H9 (cell line): ENCODE measurements at regions not wholly inside any gene's neighbourhood (a gene's known extent, or its start where the extent isn't known, plus 50 kb on each side); places are given as distances from the start of the nearest gene placed in this dataset.

Experiments used
- DNase-seq: peaks from one replicate; pipeline ENCODE4 v3.0.0-alpha.2; 2017
- H2AFZ ChIP-seq: one replicate; pipeline ENCODE4 v1.6.1; 2013; ENCODE audit warnings: mild to moderate bottlenecking, low read length, control low read depth, moderate library complexity
- H2AK5ac ChIP-seq: 2 replicates; pipeline ENCODE4 v1.6.1; 2013; ENCODE audit warnings: low read length, control low read depth, mixed read lengths; ENCODE audit not compliant: insufficient read length
- H2BK120ac ChIP-seq: one replicate; pipeline ENCODE4 v1.6.1; 2013; ENCODE audit warnings: low read depth, mild to moderate bottlenecking, low read length, control low read depth, inconsistent platforms; ENCODE audit not compliant: poor library complexity, severe bottlenecking
- H2BK12ac ChIP-seq: 2 replicates; pipeline ENCODE4 v1.6.1; 2013; ENCODE audit warnings: low read length, control low read depth, mixed read lengths, low read depth; ENCODE audit not compliant: insufficient read length
- H2BK15ac ChIP-seq: 2 replicates; pipeline ENCODE4 v1.6.1; 2013; ENCODE audit warnings: low read depth, low read length, control low read depth
- H2BK20ac ChIP-seq: one replicate; pipeline ENCODE4 v1.6.1; 2013; ENCODE audit warnings: low read depth, mild to moderate bottlenecking, low read length, control low read depth, inconsistent platforms; ENCODE audit not compliant: poor library complexity, severe bottlenecking
- H2BK5ac ChIP-seq: 2 replicates; pipeline ENCODE4 v1.6.1; 2013; ENCODE audit warnings: low read length, control low read depth, mixed read lengths; ENCODE audit not compliant: insufficient read length
- H3K14ac ChIP-seq: 2 replicates; pipeline ENCODE4 v1.6.1; 2013; ENCODE audit warnings: low read length, control low read depth; ENCODE audit not compliant: insufficient read depth
- H3K18ac ChIP-seq: 2 replicates; pipeline ENCODE4 v1.6.1; 2013; ENCODE audit warnings: low read depth, mild to moderate bottlenecking, mixed read lengths, low read length, control low read depth; ENCODE audit not compliant: insufficient read length
- H3K23ac ChIP-seq: 2 replicates; pipeline ENCODE4 v1.6.1; 2013; ENCODE audit warnings: low read length, control low read depth, mixed read lengths, low read depth; ENCODE audit not compliant: insufficient read length
- H3K23me2 ChIP-seq: 2 replicates; pipeline ENCODE4 v1.6.1; 2013; ENCODE audit warnings: low read depth, mild to moderate bottlenecking, mixed read lengths, low read length, control low read depth; ENCODE audit not compliant: insufficient read length, poor library complexity, severe bottlenecking
- H3K27ac ChIP-seq: 2 replicates; pipeline ENCODE4 v1.5.1; 2013; ENCODE audit warnings: low read length, control low read depth, mixed read lengths, low read depth; ENCODE audit not compliant: insufficient read length
- H3K27me3 ChIP-seq: 2 replicates; pipeline ENCODE4 v1.6.1; 2013; ENCODE audit warnings: low read length, control low read depth, inconsistent platforms; ENCODE audit not compliant: insufficient read depth
- H3K4ac ChIP-seq: 2 replicates; pipeline ENCODE4 v1.6.1; 2013; ENCODE audit warnings: low read depth, mild to moderate bottlenecking, control low read depth, inconsistent platforms, low read length, moderate library complexity
- H3K4me1 ChIP-seq: 2 replicates; pipeline ENCODE4 v1.6.1; 2013; ENCODE audit warnings: low read length, control low read depth, inconsistent platforms; ENCODE audit not compliant: insufficient read depth
- H3K4me2 ChIP-seq: 2 replicates; pipeline ENCODE4 v1.6.1; 2013; ENCODE audit warnings: low read length, control low read depth, mixed read lengths; ENCODE audit not compliant: insufficient read length, insufficient read depth
- H3K56ac ChIP-seq: 2 replicates; pipeline ENCODE4 v1.6.1; 2013; ENCODE audit warnings: low read depth, mild to moderate bottlenecking, mixed read lengths, low read length, control low read depth; ENCODE audit not compliant: insufficient read length
- H3K79me1 ChIP-seq: 2 replicates; pipeline ENCODE4 v1.6.1; 2013; ENCODE audit warnings: low read depth, mild to moderate bottlenecking, moderate library complexity, low read length, control low read depth, inconsistent platforms; ENCODE audit not compliant: insufficient read depth, poor library complexity, severe bottlenecking
- H3K79me2 ChIP-seq: 2 replicates; pipeline ENCODE4 v1.6.1; 2013; ENCODE audit warnings: low read length, control low read depth, inconsistent platforms; ENCODE audit not compliant: insufficient read depth
- H3K9ac ChIP-seq: 2 replicates; pipeline ENCODE4 v1.6.1; 2013; ENCODE audit warnings: low read length, control low read depth, mixed read lengths; ENCODE audit not compliant: insufficient read length; ENCODE audit errors: extremely low read depth
- H3K9me3 ChIP-seq: one replicate; pipeline ENCODE4 v1.6.1; 2013; ENCODE audit warnings: low read depth, low read length, inconsistent platforms; ENCODE audit not compliant: control insufficient read depth
- H3T11ph ChIP-seq: one replicate; pipeline ENCODE4 v1.6.1; 2013; ENCODE audit warnings: mild to moderate bottlenecking, low read length, control low read depth, inconsistent platforms
- H4K20me1 ChIP-seq: one replicate; pipeline ENCODE4 v1.6.1; 2013; ENCODE audit not compliant: control insufficient read depth, insufficient read length, insufficient read depth
- H4K5ac ChIP-seq: 2 replicates; pipeline ENCODE4 v1.6.1; 2013; ENCODE audit warnings: low read depth, mild to moderate bottlenecking, mixed read lengths, low read length, control low read depth; ENCODE audit not compliant: insufficient read length
- H4K8ac ChIP-seq: replicated peaks from 2 replicates; pipeline ENCODE4 v1.6.1; 2013; ENCODE audit warnings: low read length, control low read depth, mixed read lengths, low read depth; ENCODE audit not compliant: insufficient read length
- H4K91ac ChIP-seq: 2 replicates; pipeline ENCODE4 v1.6.1; 2013; ENCODE audit warnings: low read depth, mild to moderate bottlenecking, moderate library complexity, mixed read lengths, low read length, control low read depth; ENCODE audit not compliant: insufficient read length
- H3K27ac Mint-ChIP-seq, 3 experiments: 2 replicates in 2 of 3; 3 replicates in 1 of 3; pipeline ENCODE4 v1.8.0; 2020 to 2021; ENCODE audit warnings: mixed read lengths in 3 of 3, mild to moderate bottlenecking in 1 of 3, moderate library complexity in 1 of 3
- H3K27me3 Mint-ChIP-seq: 2 replicates; pipeline ENCODE4 v1.8.0; 2021; ENCODE audit warnings: low read depth, mild to moderate bottlenecking, moderate library complexity, mixed read lengths
- H3K36me3 Mint-ChIP-seq, 3 experiments: 2 replicates in 2 of 3; 3 replicates in 1 of 3; pipeline ENCODE4 v1.8.0; 2020 to 2021; ENCODE audit warnings: low read depth in 3 of 3, mixed read lengths in 3 of 3; ENCODE audit not compliant: insufficient read depth in 1 of 3
- H3K4me1 Mint-ChIP-seq, 2 experiments: 2 replicates each; pipeline ENCODE4 v1.8.0; 2020; ENCODE audit warnings: mixed read lengths in 2 of 2
- H3K4me3 Mint-ChIP-seq, 2 experiments: 2 replicates in 1 of 2; 3 replicates in 1 of 2; pipeline ENCODE4 v1.8.0; 2020 to 2021; ENCODE audit warnings: mild to moderate bottlenecking in 2 of 2, mixed read lengths in 2 of 2, moderate library complexity in 1 of 2
- H3K9me3 Mint-ChIP-seq, 2 experiments: 2 replicates in 1 of 2; 3 replicates in 1 of 2; pipeline ENCODE4 v1.8.0; 2020; ENCODE audit warnings: mild to moderate bottlenecking in 2 of 2, mixed read lengths in 2 of 2, moderate library complexity in 1 of 2
- CTCF ChIP-seq: fragments of 200-600 bp; sonication (generic); conservative IDR thresholded peaks from 3 replicates; pipeline ENCODE4 v1.8.0; 2021; ENCODE audit warnings: antibody characterized with exemption, mild to moderate bottlenecking
- WGBS: extraction: QIAGEN DNeasy Blood & Tissue Kit; methylation state at CpG from one replicate; pipeline ENCODE4 v1.1.7; 2013; ENCODE audit warnings: missing lambda C conversion rate, low lambda C conversion rate, mixed read lengths; ENCODE audit not compliant: insufficient read length; ENCODE audit errors: extremely low coverage; 5-methylcytosine and 5-hydroxymethylcytosine counted together

DNA sequence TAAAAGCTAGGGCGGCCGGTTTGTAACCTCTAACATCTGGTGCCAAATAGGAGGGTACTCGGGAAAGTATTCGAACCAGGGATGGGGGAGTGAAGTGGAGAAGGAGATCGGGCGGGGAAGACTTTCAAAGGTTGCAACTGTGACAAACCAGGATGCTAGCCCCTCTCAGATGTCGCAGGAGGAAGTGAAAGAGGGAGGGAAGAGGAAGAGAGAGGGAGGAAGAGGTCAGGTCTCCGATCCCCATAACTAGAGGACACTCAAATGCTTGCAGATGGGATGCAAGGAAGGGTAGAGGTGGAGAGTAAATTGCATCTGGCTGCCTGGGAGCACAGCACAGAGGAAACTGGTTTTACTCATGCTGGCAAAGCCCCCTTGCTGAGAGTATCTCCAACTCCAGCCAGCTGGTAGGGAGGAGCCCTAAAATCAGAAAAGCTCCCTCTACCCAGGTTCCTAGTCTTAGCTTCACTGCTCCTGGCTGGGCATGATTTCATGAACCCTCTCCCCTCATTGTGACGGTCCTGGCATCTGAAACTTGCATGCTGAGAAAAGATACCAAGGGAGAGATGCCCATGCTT, 696.7 kb upstream of the TBX3 start:
- no peak overlapping the region for H2BK120ac ChIP-seq
- no peak overlapping the region for H2AK5ac ChIP-seq
- no peak overlapping the region for H2BK12ac ChIP-seq
- Mint-ChIP-seq H3K27me3 (peaks cover 5% of the 10 kb centered on the region), H3K4me3 (no peak overlapping the region), H3K9me3 (no peaks in the 10 kb centered on the region), H3K4me1 (peaks cover 6 to 7% of the 10 kb centered on the region in 2 experiments), H3K27ac (peak overlapping the region in 1 of 3 experiments; percentile 45; a peak in 1 of 7 replicates), H3K36me3 (no peaks in the 10 kb centered on the region)
- no peaks in the 10 kb centered on the region for H3K27me3 ChIP-seq
- TF ChIP-seq CTCF, result no peak
- no peak overlapping the region for H3K56ac ChIP-seq
- H3K14ac ChIP-seq, result no peak overlapping the region
- no peak for DNase-seq
- H3K23ac ChIP-seq, result no peak overlapping the region
- H4K91ac ChIP-seq, result no peak overlapping the region
- no peak overlapping the region for H3T11ph ChIP-seq
- no peaks in the 10 kb centered on the region for H3K23me2 ChIP-seq
- H3K9me3 ChIP-seq, result no peaks in the 10 kb centered on the region
- no peak overlapping the region for H4K8ac ChIP-seq
- no peak overlapping the region for H3K27ac ChIP-seq
- no peak overlapping the region for H2AFZ ChIP-seq
- no peak overlapping the region for H2BK20ac ChIP-seq
- no peak overlapping the region for H2BK15ac ChIP-seq
- no peaks in the 10 kb centered on the region for H3K4me1 ChIP-seq
- no peak overlapping the region for H3K9ac ChIP-seq
- no peaks in the 10 kb centered on the region for H3K79me2 ChIP-seq
- H2BK5ac ChIP-seq, result no peak overlapping the region
- H4K20me1 ChIP-seq, result no peaks in the 10 kb centered on the region
- no peak overlapping the region for H3K4me2 ChIP-seq
- H3K18ac ChIP-seq, result no peak overlapping the region
- no CpG with 5 or more reads among the region's 9 CpGs for WGBS
- no peak overlapping the region for H3K4ac ChIP-seq
- no peaks in the 10 kb centered on the region for H3K79me1 ChIP-seq
- H4K5ac ChIP-seq, result no peak overlapping the region
